ENCODE measurements at regions not wholly inside any gene's neighbourhood (a gene's known extent, or its start where the extent isn't known, plus 50 kb on each side); places are given as distances from the start of the nearest gene placed in this dataset.

DNA sequence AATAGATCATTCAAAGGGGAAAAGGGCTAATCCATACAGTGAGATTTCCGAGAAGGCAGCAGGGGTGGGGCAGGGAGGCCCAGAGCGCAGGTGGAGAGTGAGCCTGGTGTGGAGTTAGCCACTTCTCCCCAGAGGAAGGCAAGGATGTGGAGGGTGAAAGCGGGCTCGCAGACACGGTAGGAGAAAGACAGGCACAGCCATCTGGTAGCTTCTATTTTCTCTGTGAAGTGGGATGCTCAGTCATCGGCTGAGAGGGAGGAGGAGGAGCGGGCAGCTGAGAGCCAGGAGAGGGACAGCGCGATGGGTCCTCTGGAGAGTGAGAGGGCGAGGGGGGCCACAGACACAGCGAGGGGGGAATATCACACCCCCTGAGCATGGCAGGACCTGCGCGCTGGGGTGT, 153.3 kb upstream of the NDUFV2 start:
- TF ChIP-seq POLR2A (IDR thresholded peaks at IDR 0.05; ENCODE audit: low read depth, low read length), result no peak
- TF ChIP-seq POLR2AphosphoS5 (IDR thresholded peaks at IDR 0.05; ENCODE audit: low read depth, low read length), result no peak
- TF ChIP-seq SPI1 (IDR thresholded peaks at IDR 0.05; ENCODE audit: low read depth, low read length), result no peak
